ENCODE measurements at regions not wholly inside any gene's neighbourhood (a gene's known extent, or its start where the extent isn't known, plus 50 kb on each side); places are given as distances from the start of the nearest gene placed in this dataset.

GRCh38 chr3:20811631-20812030 lies 625.6 kb upstream of the SGO1 start:
- H3K9me3 ChIP-seq (replicated peaks in 1 of 11) = 0 out of 22 replicates have a peak, but pooled peaks cover 0 to 6% (median 0%) of the 10 kb centered on the region in 11 experiments
- H3K27me3 ChIP-seq = no peaks in the 10 kb centered on the region
- H3K27ac ChIP-seq = no peak overlapping the region
- no peaks in the 10 kb centered on the region for H4K20me1 ChIP-seq
- H3K36me3 ChIP-seq = no peaks in the 10 kb centered on the region
- H3K4me2 ChIP-seq = no peak overlapping the region
- no peaks in the 10 kb centered on the region for H3K4me1 ChIP-seq
- H3K4me3 ChIP-seq = no peak overlapping the region
- no peak overlapping the region for H3K9ac ChIP-seq
- no peak for TF ChIP-seq Cebpa-rat (IDR thresholded peaks at IDR 0.05)

GRCh38 chr3:20811006-20811405 lies 625.0 kb upstream of the SGO1 start:
- 0 out of 22 replicates have a peak, but pooled peaks cover 0 to 6% (median 0%) of the 10 kb centered on the region in 11 experiments for H3K9me3 ChIP-seq (replicated peaks in 1 of 11)

GRCh38 chr3:20810555-20810954 lies 624.5 kb upstream of the SGO1 start:
- Histone ChIP-seq H3K9me3 (replicated peaks in 1 of 11) (0 out of 22 replicates have a peak, but pooled peaks cover 0 to 6% (median 0%) of the 10 kb centered on the region in 11 experiments), H3K27me3 (no peaks in the 10 kb centered on the region)

More at GRCh38 chr3:20811006-20811405, 625.0 kb upstream of the SGO1 start:
- H4K20me1 ChIP-seq = no peaks in the 10 kb centered on the region
- no peak overlapping the region for H3K27ac ChIP-seq
- H3K9ac ChIP-seq = no peak overlapping the region
- no peaks in the 10 kb centered on the region for H3K27me3 ChIP-seq
- H3K4me2 ChIP-seq = no peak overlapping the region
- H3K4me1 ChIP-seq = no peaks in the 10 kb centered on the region
- no peaks in the 10 kb centered on the region for H3K36me3 ChIP-seq
- no peak for TF ChIP-seq Cebpa-rat (IDR thresholded peaks at IDR 0.05)
- no peak overlapping the region for H3K4me3 ChIP-seq

GRCh38 chr3:20809356-20809755 lies 623.4 kb upstream of the SGO1 start:
- no peaks in the 10 kb centered on the region for H3K27me3 ChIP-seq
- H3K4me1 ChIP-seq = no peaks in the 10 kb centered on the region
- no peak overlapping the region for H3K27ac ChIP-seq
- no peak overlapping the region for H3K4me2 ChIP-seq
- H3K9ac ChIP-seq = no peak overlapping the region
- no peak overlapping the region for H3K4me3 ChIP-seq
- TF ChIP-seq Cebpa-rat (IDR thresholded peaks at IDR 0.05) = no peak
- no peaks in the 10 kb centered on the region for H4K20me1 ChIP-seq
- no peaks in the 10 kb centered on the region for H3K36me3 ChIP-seq
- 0 out of 22 replicates have a peak, but pooled peaks cover 0 to 6% (median 0%) of the 10 kb centered on the region in 11 experiments for H3K9me3 ChIP-seq (replicated peaks in 1 of 11)

More at GRCh38 chr3:20810555-20810954, 624.5 kb upstream of the SGO1 start:
- TF ChIP-seq Cebpa-rat (IDR thresholded peaks at IDR 0.05) = no peak
- no peak overlapping the region for H3K4me2 ChIP-seq
- H3K36me3 ChIP-seq = no peaks in the 10 kb centered on the region
- H3K4me3 ChIP-seq = no peak overlapping the region
- no peaks in the 10 kb centered on the region for H4K20me1 ChIP-seq
- no peaks in the 10 kb centered on the region for H3K4me1 ChIP-seq
- H3K27ac ChIP-seq = no peak overlapping the region
- H3K9ac ChIP-seq = no peak overlapping the region

- Histone ChIP-seq H3K4me2 (no peak overlapping the region), H3K9ac (no peak overlapping the region), H4K20me1 (no peaks in the 10 kb centered on the region), H3K9me3 (replicated peaks in 1 of 11) (0 out of 22 replicates have a peak, but pooled peaks cover 0 to 6% (median 0%) of the 10 kb centered on the region in 11 experiments), H3K27me3 (no peaks in the 10 kb centered on the region), H3K36me3 (no peaks in the 10 kb centered on the region), H3K4me3 (no peak overlapping the region), H3K4me1 (no peaks in the 10 kb centered on the region), H3K27ac (no peak overlapping the region)
- no peak for TF ChIP-seq Cebpa-rat (IDR thresholded peaks at IDR 0.05)
Observed at GRCh38 chr3:20808864-20809263, 622.9 kb upstream of the SGO1 start.

GRCh38 chr3:20798666-20799065 lies 612.7 kb upstream of the SGO1 start:
- no peak overlapping the region for H3K4me3 ChIP-seq
- no peaks in the 10 kb centered on the region for H3K4me1 ChIP-seq
- H3K27me3 ChIP-seq = no peaks in the 10 kb centered on the region
- no peak overlapping the region for H3K4me2 ChIP-seq
- H4K20me1 ChIP-seq = no peaks in the 10 kb centered on the region
- no peak overlapping the region for H3K27ac ChIP-seq
- no peak for TF ChIP-seq Cebpa-rat (IDR thresholded peaks at IDR 0.05)
- H3K9me3 ChIP-seq (replicated peaks in 1 of 11) = peaks cover 0 to 11% (median 0%) of the 10 kb centered on the region in 11 experiments; a peak in 6 of 22 replicates
- no peaks in the 10 kb centered on the region for H3K36me3 ChIP-seq
- no peak overlapping the region for H3K9ac ChIP-seq

GRCh38 chr3:20787005-20787404 lies 601.0 kb upstream of the SGO1 start:
- Histone ChIP-seq H4K20me1 (no peaks in the 10 kb centered on the region), H3K36me3 (no peaks in the 10 kb centered on the region), H3K4me2 (no peak overlapping the region), H3K4me3 (no peak overlapping the region), H3K9ac (no peak overlapping the region), H3K4me1 (no peaks in the 10 kb centered on the region), H3K9me3 (replicated peaks in 1 of 11) (peaks cover 0 to 8% (median 0%) of the 10 kb centered on the region in 11 experiments; a peak in 3 of 22 replicates), H3K27me3 (no peaks in the 10 kb centered on the region), H3K27ac (no peak overlapping the region)
- no peak for TF ChIP-seq Cebpa-rat (IDR thresholded peaks at IDR 0.05)

- no peak overlapping the region for H3K4me3 ChIP-seq
- no peaks in the 10 kb centered on the region for H4K20me1 ChIP-seq
- H3K27me3 ChIP-seq = no peaks in the 10 kb centered on the region
- TF ChIP-seq Cebpa-rat (IDR thresholded peaks at IDR 0.05) = no peak
- no peak overlapping the region for H3K9ac ChIP-seq
- H3K4me2 ChIP-seq = no peak overlapping the region
- no peak overlapping the region for H3K27ac ChIP-seq
- no peaks in the 10 kb centered on the region for H3K9me3 ChIP-seq (replicated peaks in 1 of 11)
- H3K4me1 ChIP-seq = no peaks in the 10 kb centered on the region
- no peaks in the 10 kb centered on the region for H3K36me3 ChIP-seq
Observed at GRCh38 chr3:20776692-20777091, 590.7 kb upstream of the SGO1 start.

- H3K9ac ChIP-seq = no peak overlapping the region
- no peak for TF ChIP-seq Cebpa-rat (IDR thresholded peaks at IDR 0.05)
- H3K4me1 ChIP-seq = no peaks in the 10 kb centered on the region
- no peak overlapping the region for H3K4me3 ChIP-seq
- H3K4me2 ChIP-seq = no peak overlapping the region
- no peaks in the 10 kb centered on the region for H3K27me3 ChIP-seq
- no peaks in the 10 kb centered on the region for H3K36me3 ChIP-seq
- H3K27ac ChIP-seq = no peak overlapping the region
- H4K20me1 ChIP-seq = no peaks in the 10 kb centered on the region
- H3K9me3 ChIP-seq (replicated peaks in 1 of 11) = no peaks in the 10 kb centered on the region
Observed at GRCh38 chr3:20776286-20776685, 590.3 kb upstream of the SGO1 start.

- H3K4me3 ChIP-seq = no peak overlapping the region
- no peaks in the 10 kb centered on the region for H3K36me3 ChIP-seq
- H3K27ac ChIP-seq = no peak overlapping the region
- no peaks in the 10 kb centered on the region for H3K27me3 ChIP-seq
- no peak for TF ChIP-seq Cebpa-rat (IDR thresholded peaks at IDR 0.05)
- H3K9me3 ChIP-seq (replicated peaks in 1 of 11) = no peaks in the 10 kb centered on the region
- no peak overlapping the region for H3K9ac ChIP-seq
- H3K4me1 ChIP-seq = no peaks in the 10 kb centered on the region
- H3K4me2 ChIP-seq = no peak overlapping the region
- H4K20me1 ChIP-seq = no peaks in the 10 kb centered on the region
Observed at GRCh38 chr3:20773320-20773984, 587.4 kb upstream of the SGO1 start.

All from BLaER1 treated with 17β-estradiol and CSF1 and Interleukin-3, amounts not matched to agents 10 nM and 100 nM (cell line).